ENCODE measurements at regions not wholly inside any gene's neighbourhood (a gene's known extent, or its start where the extent isn't known, plus 50 kb on each side); places are given as distances from the start of the nearest gene placed in this dataset.

- Histone ChIP-seq H3K36me3 (ENCODE audit: control insufficient read depth, insufficient read depth, low read length) (peaks cover 2% of the 10 kb centered on the region; the same call in 1 of the 2 replicates), H3K4me3 (replicated peaks; ENCODE audit: low read depth, low read length) (no peak overlapping the region), H3K27me3 (replicated peaks; ENCODE audit: control insufficient read depth, insufficient read depth, low read length) (no peaks in the 10 kb centered on the region)
- no peak for TF ChIP-seq CTCF (IDR thresholded peaks at IDR 0.05; ENCODE audit: insufficient read depth, low read length, poor library complexity, severe bottlenecking)
- no peak for DNase-seq (ENCODE audit: extremely low read depth, insufficient read length)
Observed at GRCh38 chr2:134185639-134186038, 68.2 kb upstream of the MGAT5 start.

GRCh38 chr2:134189009-134189720 is 64.7 kb upstream of the MGAT5 start:
- H3K36me3 ChIP-seq (ENCODE audit: control insufficient read depth, insufficient read depth, low read length): peaks cover 4% of the 10 kb centered on the region
- no peak overlapping the region for H3K4me3 ChIP-seq (replicated peaks; ENCODE audit: low read depth, low read length)
- H3K27me3 ChIP-seq (replicated peaks; ENCODE audit: control insufficient read depth, insufficient read depth, low read length): no peaks in the 10 kb centered on the region
- DNase-seq (ENCODE audit: extremely low read depth, insufficient read length): no peak
- no peak for TF ChIP-seq CTCF (IDR thresholded peaks at IDR 0.05; ENCODE audit: insufficient read depth, low read length, poor library complexity, severe bottlenecking)

GRCh38 chr2:134190062-134190806 is 63.6 kb upstream of the MGAT5 start:
- H3K27me3 ChIP-seq (replicated peaks; ENCODE audit: control insufficient read depth, insufficient read depth, low read length): no peaks in the 10 kb centered on the region
- DNase-seq (ENCODE audit: extremely low read depth, insufficient read length): no peak
- no peak for TF ChIP-seq CTCF (IDR thresholded peaks at IDR 0.05; ENCODE audit: insufficient read depth, low read length, poor library complexity, severe bottlenecking)
- no peak overlapping the region for H3K4me3 ChIP-seq (replicated peaks; ENCODE audit: low read depth, low read length)
- H3K36me3 ChIP-seq (ENCODE audit: control insufficient read depth, insufficient read depth, low read length): peaks cover 4% of the 10 kb centered on the region

GRCh38 chr2:134190807-134191203 is 63.1 kb upstream of the MGAT5 start:
- TF ChIP-seq CTCF (IDR thresholded peaks at IDR 0.05; ENCODE audit: insufficient read depth, low read length, poor library complexity, severe bottlenecking): no peak
- Histone ChIP-seq H3K27me3 (replicated peaks; ENCODE audit: control insufficient read depth, insufficient read depth, low read length) (no peaks in the 10 kb centered on the region), H3K4me3 (replicated peaks; ENCODE audit: low read depth, low read length) (no peak overlapping the region), H3K36me3 (ENCODE audit: control insufficient read depth, insufficient read depth, low read length) (peaks cover 4% of the 10 kb centered on the region)
- no peak for DNase-seq (ENCODE audit: extremely low read depth, insufficient read length)

- peaks cover 1% of the 10 kb centered on the region for H3K36me3 ChIP-seq (ENCODE audit: control insufficient read depth, insufficient read depth, low read length)
- TF ChIP-seq CTCF (IDR thresholded peaks at IDR 0.05; ENCODE audit: insufficient read depth, low read length, poor library complexity, severe bottlenecking): no peak
- H3K4me3 ChIP-seq (replicated peaks; ENCODE audit: low read depth, low read length): no peak overlapping the region
- no peak for DNase-seq (ENCODE audit: extremely low read depth, insufficient read length)
- no peaks in the 10 kb centered on the region for H3K27me3 ChIP-seq (replicated peaks; ENCODE audit: control insufficient read depth, insufficient read depth, low read length)
Observed at GRCh38 chr2:134191835-134192234, 62.0 kb upstream of the MGAT5 start.
